Lower leg skin (tissue), 3 donors: ENCODE measurements at regions not wholly inside any gene's neighbourhood (a gene's known extent, or its start where the extent isn't known, plus 50 kb on each side); places are given as distances from the start of the nearest gene placed in this dataset.

Source experiments
- POLR2A ChIP-seq, 2 donors: fragments of 450-650 bp; IDR thresholded peaks; one replicate each; pipeline ENCODE4 v1.6.1; 2016 to 2017; ENCODE audit warnings: antibody characterized with exemption in 2 of 2, mild to moderate bottlenecking in 1 of 2, moderate library complexity in 1 of 2
- TF ChIP-seq, protein P1 (sequence below), 3 donors: fragments of 450-650 bp; IDR thresholded peaks; one replicate each; pipeline ENCODE4 v1.5.1; 2016; ENCODE audit warnings: antibody characterized with exemption in 3 of 3, mild to moderate bottlenecking in 3 of 3, moderate library complexity in 2 of 3

DNA sequence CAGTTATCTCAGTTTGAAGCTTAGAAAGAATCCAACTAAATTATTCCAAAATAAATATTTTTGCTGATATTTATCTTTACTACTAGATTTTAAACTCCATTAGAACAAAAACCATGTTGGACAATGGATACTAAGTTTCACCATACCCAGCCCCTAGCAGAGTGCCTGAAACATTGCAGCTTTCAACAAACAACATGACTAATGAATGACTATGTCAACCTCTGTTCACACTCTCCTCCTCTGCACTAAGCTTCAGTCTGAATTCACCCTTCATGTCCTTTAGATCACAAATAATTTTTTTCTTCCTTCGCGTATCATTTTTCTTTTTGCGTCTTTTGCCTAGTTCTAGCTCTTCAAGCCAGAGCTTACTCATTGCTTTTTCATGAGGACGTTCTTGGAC lies 315.2 kb downstream of the PCDH10 start:
- TF ChIP-seq, protein P1, sequence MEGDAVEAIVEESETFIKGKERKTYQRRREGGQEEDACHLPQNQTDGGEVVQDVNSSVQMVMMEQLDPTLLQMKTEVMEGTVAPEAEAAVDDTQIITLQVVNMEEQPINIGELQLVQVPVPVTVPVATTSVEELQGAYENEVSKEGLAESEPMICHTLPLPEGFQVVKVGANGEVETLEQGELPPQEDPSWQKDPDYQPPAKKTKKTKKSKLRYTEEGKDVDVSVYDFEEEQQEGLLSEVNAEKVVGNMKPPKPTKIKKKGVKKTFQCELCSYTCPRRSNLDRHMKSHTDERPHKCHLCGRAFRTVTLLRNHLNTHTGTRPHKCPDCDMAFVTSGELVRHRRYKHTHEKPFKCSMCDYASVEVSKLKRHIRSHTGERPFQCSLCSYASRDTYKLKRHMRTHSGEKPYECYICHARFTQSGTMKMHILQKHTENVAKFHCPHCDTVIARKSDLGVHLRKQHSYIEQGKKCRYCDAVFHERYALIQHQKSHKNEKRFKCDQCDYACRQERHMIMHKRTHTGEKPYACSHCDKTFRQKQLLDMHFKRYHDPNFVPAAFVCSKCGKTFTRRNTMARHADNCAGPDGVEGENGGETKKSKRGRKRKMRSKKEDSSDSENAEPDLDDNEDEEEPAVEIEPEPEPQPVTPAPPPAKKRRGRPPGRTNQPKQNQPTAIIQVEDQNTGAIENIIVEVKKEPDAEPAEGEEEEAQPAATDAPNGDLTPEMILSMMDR (IDR thresholded peaks at IDR 0.05), result no peak
- TF ChIP-seq POLR2A (IDR thresholded peaks at IDR 0.05), result no peak
